Fibroblast of skin of scalp (primary cell): ENCODE measurements at regions not wholly inside any gene's neighbourhood (a gene's known extent, or its start where the extent isn't known, plus 50 kb on each side); places are given as distances from the start of the nearest gene placed in this dataset.
"Not testable (repeated sequence)": the region's sequence is repeated elsewhere in the genome, so short reads cannot be mapped to it uniquely, and the experiment has no call there.

Source experiments
- DNase-seq: peaks from one replicate; pipeline ENCODE4 v3.0.0-alpha.2; 2013

GRCh38 chr9:90478821-90479220 lies 163.8 kb downstream of the DIRAS2 start:
- no peak for DNase-seq

DNA sequence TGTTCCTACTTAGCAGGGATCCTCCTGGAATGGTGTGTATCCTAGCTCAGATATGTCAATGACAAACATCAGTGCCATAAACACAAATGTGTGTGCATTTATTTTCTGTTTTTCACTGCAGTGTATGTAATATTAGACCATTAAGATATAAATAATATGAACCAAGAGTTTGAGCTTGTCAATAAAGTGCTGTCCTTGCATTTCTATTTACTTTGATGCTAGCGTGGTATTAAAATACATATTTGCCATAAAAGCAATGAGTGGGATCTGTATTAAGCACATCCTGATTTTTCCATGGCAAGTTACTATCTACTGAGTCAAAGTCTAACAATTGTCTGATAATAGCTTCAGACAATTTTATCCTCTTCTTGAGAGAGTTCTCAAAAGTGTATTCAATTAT lies 157.6 kb downstream of the DIRAS2 start:
- no peak for DNase-seq

- no peak for DNase-seq
Observed at GRCh38 chr9:90489066-90489465, 153.6 kb downstream of the DIRAS2 start.

DNA sequence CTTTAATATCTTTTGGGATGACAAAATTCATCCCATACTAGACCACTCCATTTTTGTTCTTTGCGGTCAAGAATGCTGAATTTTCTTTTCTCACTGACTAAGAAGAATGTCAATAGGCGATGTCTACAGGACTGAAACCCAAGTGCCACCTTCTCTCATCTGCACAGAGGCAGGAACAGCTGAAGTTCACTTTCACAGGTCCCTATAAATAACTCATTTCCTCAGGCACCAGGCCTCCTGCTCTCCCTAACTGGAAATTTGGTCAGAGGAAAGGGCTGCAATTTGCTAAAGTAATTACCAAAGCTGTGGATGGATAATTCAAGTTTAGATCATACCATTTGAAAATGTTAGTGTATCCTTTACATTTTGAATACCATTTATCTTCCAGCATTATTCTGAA lies 142.9 kb downstream of the DIRAS2 start:
- no peak for DNase-seq

DNA sequence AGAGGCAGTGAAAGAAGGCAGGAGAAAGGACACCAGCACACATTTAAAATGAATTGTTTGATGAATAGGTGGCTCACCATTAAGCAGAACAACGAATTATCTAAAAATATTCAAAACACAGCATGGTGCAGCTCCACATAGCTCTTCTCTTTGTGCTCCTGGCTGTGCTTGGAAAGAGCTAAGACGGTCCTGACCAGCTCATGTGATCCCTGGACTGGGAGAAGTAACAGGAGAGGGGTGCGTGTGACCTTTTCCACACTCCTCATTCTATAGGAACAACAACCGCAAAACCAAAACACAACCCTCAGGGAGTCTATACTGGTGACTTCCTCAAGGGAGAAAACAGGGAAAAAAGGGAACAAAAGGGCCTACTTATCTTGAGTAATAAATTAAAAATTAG lies 140.5 kb downstream of the DIRAS2 start:
- no peak for DNase-seq

GRCh38 chr9:90504486-90504885 lies 138.1 kb downstream of the DIRAS2 start:
- no peak for DNase-seq

- no peak for DNase-seq
Observed at GRCh38 chr9:90505695-90506094, 136.9 kb downstream of the DIRAS2 start.

DNA sequence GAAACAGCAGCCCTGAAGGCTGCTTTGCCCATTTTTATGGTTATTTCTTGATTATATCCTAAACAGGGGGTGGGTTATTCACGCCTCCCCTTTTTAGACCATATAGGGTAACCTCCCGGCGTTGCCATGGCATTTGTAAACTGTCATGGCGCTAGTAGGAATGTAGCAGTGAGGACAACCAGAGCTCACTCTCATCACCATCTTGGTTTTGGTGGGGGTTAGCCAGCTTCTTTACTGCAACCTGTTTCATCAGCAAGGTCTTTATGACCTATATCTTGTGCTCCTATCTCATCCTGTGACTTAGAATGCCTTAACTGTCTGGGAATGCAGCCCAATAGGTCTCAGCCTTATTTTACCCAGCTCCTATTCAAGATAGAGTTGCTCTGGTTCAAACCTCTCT lies 136.2 kb downstream of the DIRAS2 start:
- DNase-seq: not testable (repeated sequence)

DNA sequence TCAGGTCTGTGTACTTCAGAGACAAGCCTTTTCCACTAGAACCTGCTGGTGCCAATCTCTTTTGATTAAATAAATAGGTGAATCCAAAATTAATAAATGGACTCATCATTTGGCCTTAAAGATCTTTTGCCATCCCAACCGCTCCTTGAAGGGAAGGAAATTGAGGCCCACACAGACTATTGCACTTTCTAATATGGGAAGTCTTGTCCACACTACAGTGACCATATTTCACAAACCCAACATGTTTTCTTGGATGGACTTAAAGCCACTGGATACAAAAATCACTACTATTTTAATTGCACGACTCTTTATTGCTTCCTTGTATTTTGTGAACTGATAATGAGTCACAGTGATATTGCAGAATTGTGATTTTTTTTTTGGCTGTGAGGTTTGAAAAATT lies 135.0 kb downstream of the DIRAS2 start:
- no peak for DNase-seq

DNA sequence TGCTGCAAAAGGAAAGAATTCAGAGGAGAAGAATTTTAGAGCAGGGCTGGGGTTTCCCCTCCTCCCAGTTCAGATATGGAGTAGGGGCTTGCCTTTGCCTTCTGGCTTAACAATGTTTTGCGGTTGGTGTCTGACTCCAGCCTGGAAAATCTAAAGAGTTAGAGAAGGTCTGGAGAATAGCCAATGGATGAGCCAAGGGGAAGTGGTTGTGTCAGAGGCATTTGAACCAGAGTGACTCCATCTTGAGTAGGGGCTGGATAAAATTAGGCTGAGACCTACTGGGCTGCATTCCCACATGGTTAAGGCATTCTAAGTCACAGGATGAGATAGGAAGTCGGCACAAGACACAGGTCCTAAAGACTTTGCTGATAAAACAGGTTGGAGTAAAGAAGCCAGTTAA lies 133.7 kb downstream of the DIRAS2 start:
- DNase-seq: peak; percentile 65

GRCh38 chr9:90511711-90512110 lies 130.9 kb downstream of the DIRAS2 start:
- no peak for DNase-seq

- no peak for DNase-seq
Observed at GRCh38 chr9:90514877-90515276, 127.7 kb downstream of the DIRAS2 start.

DNA sequence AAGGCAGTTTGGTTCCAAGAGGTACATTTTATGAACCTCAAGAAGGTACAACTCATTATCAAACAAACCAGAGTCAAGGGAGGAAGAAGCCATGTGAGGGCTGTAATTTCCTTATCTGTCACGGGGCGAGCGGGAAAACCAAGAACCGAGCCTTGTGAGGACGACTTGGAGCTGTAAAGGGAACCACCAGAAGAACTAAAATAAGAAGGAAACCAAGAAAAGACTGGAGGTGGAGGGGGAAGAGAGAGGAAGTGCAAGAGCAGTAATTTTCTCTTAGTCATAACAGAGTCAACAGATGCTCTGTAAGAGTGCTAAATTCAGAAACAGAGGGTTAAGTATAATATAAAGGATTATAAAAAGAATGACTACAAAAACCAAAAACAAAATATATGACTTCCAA lies 127.1 kb downstream of the DIRAS2 start:
- no peak for DNase-seq

- DNase-seq: no peak
Observed at GRCh38 chr9:90517103-90517502, 125.5 kb downstream of the DIRAS2 start.

- DNase-seq: no peak
Observed at GRCh38 chr9:90521811-90522570, 120.6 kb downstream of the DIRAS2 start.

DNA sequence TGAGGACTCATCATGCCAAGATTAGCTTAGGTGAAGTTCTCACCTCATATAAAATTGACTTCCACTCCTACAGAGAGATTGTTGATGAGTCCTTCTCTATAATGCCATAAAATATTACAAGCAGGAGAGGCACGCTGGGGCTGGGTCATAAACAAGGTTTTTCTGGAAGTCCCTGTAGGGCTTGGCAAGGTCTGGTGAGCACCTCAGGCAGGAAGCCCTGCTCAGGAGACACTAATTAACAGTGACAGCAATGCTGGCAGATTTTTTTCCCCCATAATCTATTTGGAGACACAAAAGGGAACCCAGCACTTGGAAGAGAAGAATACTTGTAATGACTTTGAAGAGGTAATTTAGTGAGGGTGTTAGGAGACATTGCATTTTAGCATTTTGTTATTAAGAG lies 118.7 kb downstream of the DIRAS2 start:
- DNase-seq: no peak

- no peak for DNase-seq
Observed at GRCh38 chr9:90526386-90526785, 116.2 kb downstream of the DIRAS2 start.

GRCh38 chr9:90536094-90536493 lies 106.5 kb downstream of the DIRAS2 start:
- not testable (repeated sequence) for DNase-seq

DNA sequence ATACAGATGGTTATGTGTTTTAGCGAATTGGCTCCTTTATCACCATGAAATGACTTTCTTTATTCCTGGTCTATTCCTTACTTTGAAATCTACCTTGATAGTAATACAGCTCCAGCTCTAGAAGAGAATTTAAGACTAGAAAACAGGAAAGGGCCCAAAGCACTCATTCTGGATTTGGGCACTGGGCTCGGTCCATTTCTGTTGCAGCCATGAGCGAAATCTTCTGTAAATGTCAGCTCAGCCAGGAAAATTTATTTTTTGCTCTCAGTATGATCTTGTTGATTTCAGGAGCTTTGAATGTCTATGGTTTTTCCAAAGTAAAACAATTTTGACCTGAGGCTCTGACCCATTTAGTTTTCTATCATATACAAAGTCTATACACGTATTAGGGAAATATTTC lies 104.1 kb downstream of the DIRAS2 start:
- DNase-seq: no peak

GRCh38 chr9:90539286-90539685 lies 103.3 kb downstream of the DIRAS2 start:
- DNase-seq: peak; percentile 73

DNA sequence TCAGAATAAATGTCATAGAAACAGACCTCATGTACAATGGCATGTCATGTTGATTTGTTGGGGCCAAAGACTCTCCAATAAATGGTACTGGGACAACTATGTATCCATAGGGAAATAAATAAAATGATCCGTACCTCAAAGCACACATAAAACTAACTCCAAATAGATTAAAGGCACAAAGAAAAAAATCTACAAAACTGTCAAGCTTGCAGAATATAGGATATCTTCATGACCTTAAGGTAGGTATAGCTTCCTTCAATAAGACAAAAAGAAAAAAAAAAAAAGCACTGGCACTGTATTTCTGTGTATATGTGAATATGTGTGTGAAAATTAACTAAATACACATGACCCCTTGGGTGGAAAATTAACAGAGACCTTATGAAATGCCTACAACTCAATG lies 101.9 kb downstream of the DIRAS2 start:
- DNase-seq: no peak

DNA sequence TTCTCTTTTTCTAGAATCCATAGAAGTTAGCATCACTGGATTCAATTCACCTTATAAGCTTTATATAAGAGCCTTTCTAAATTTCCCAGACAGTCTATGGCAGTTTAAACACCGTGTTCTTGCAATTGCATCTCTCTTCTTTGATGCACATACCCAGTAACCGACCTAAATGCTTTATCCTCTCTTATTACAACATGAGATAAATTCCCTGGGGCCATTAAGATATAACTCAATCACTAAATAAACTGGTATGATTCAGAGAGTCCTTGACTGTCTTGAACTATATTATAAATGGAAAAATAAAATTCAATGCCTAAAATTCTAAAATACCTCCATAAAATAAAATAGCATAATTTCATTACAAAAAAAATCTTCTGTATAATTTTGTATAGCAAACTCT lies 98.1 kb downstream of the DIRAS2 start:
- DNase-seq: no peak

- DNase-seq: peak; percentile 86
Observed at GRCh38 chr9:90546200-90546599, 96.4 kb downstream of the DIRAS2 start.

GRCh38 chr9:90547896-90548295 lies 94.7 kb downstream of the DIRAS2 start:
- DNase-seq: peak; percentile 20

DNA sequence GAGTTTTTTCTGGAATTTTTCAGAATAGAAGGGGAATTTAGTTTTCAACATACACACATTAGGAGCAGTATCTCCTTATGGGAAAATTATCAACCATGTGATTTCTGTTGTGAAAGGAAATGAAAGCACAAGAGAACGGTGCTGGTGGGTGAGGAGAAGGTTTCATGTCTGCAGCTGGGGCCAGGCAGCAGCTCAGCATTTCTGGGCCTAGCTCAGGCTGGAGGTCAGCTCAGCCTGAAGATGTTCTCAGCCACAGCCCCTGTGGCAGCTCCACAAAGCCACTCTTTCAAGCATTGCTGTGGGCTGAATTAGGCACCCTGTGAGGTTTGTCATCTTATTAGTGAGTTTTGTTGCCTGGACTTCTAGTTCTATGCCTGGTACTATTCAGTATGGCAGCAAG lies 90.3 kb downstream of the DIRAS2 start:
- DNase-seq: no peak
